NCI-H82 (cell line): ENCODE measurements at regions not wholly inside any gene's neighbourhood (a gene's known extent, or its start where the extent isn't known, plus 50 kb on each side); places are given as distances from the start of the nearest gene placed in this dataset.
"Not testable (repeated sequence)": the region's sequence is repeated elsewhere in the genome, so short reads cannot be mapped to it uniquely, and the experiment has no call there.

ENCODE experiments used
- DNase-seq: peaks from one replicate; lab custom pipeline; 2025; lab: John Stamatoyannopoulos, UW

- DNase-seq = no peak
These were observed 912.5 kb downstream of the C4orf33 start for GRCh38 chr4:130008461-130008860.

GRCh38 chr4:130012806-130013205 is 916.9 kb downstream of the C4orf33 start:
- not testable (repeated sequence) for DNase-seq

GRCh38 chr4:130021706-130022105 is 925.8 kb downstream of the C4orf33 start:
- DNase-seq = no peak

- DNase-seq = no peak
These were observed 927.1 kb downstream of the C4orf33 start for GRCh38 chr4:130023088-130023487.

GRCh38 chr4:130025701-130026100 is 929.7 kb downstream of the C4orf33 start:
- peak; percentile 15 for DNase-seq

GRCh38 chr4:130026185-130026584 is 930.2 kb downstream of the C4orf33 start:
- peak; percentile 45 for DNase-seq

GRCh38 chr4:130027973-130028372 is 932.0 kb downstream of the C4orf33 start:
- DNase-seq = no peak

- peak; percentile 11 for DNase-seq
These were observed 932.6 kb downstream of the C4orf33 start for GRCh38 chr4:130028552-130028951.

- no peak for DNase-seq
These were observed 933.5 kb downstream of the C4orf33 start for GRCh38 chr4:130029442-130029841.

- no peak for DNase-seq
These were observed 935.9 kb downstream of the C4orf33 start for GRCh38 chr4:130031858-130032257.

GRCh38 chr4:130033657-130034056 is 937.7 kb downstream of the C4orf33 start:
- not testable (repeated sequence) for DNase-seq

GRCh38 chr4:130034876-130035275 is 938.9 kb downstream of the C4orf33 start:
- no peak for DNase-seq

GRCh38 chr4:130035391-130035790 is 939.4 kb downstream of the C4orf33 start:
- no peak for DNase-seq

- not testable (repeated sequence) for DNase-seq
These were observed 941.9 kb downstream of the C4orf33 start for GRCh38 chr4:130037866-130038265.

- DNase-seq = not testable (repeated sequence)
These were observed 942.6 kb downstream of the C4orf33 start for GRCh38 chr4:130038540-130038939.

- DNase-seq = no peak
These were observed 947.8 kb downstream of the C4orf33 start for GRCh38 chr4:130043732-130044160.

- no peak for DNase-seq
These were observed 949.0 kb downstream of the C4orf33 start for GRCh38 chr4:130044788-130045531.

- DNase-seq = no peak
These were observed 957.8 kb downstream of the C4orf33 start for GRCh38 chr4:130053723-130054122.

GRCh38 chr4:130054908-130055307 is 959.0 kb downstream of the C4orf33 start:
- no peak for DNase-seq

- no peak for DNase-seq
These were observed 960.3 kb downstream of the C4orf33 start for GRCh38 chr4:130056286-130056685.

GRCh38 chr4:130064471-130064870 is 968.5 kb downstream of the C4orf33 start:
- DNase-seq = no peak

GRCh38 chr4:130067419-130067818 is 971.5 kb downstream of the C4orf33 start:
- no peak for DNase-seq

- DNase-seq = peak; percentile 38
These were observed 972.1 kb downstream of the C4orf33 start for GRCh38 chr4:130068072-130068471.

- DNase-seq = no peak
These were observed 975.8 kb downstream of the C4orf33 start for GRCh38 chr4:130071746-130072145.
